HepG2 (cell line): ENCODE measurements at regions not wholly inside any gene's neighbourhood (a gene's known extent, or its start where the extent isn't known, plus 50 kb on each side); places are given as distances from the start of the nearest gene placed in this dataset.

Experiments
- ATAC-seq: fragments of 200-7000 bp; cut with Tn5 transposase; 3 replicates; pipeline ENCODE4 v1.9.1; 2020; ENCODE audit warnings: mild to moderate bottlenecking, moderate library complexity
- BruUV-seq: library from RNA; stranded (reverse); fragments of 400-500 nt; replicated peaks from 2 replicates; lab custom pipeline; 2021; lab: Mats Ljungman, UMichigan
- CTCF ChIA-PET: fragments of 300-600 bp; formaldehyde crosslinking; extraction: SDS; loops from one replicate; lab custom pipeline; 2021; ENCODE audit warnings: low total read pairs, inconsistent platforms, low intra/inter-chr PET ratio; lab: Yijun Ruan, JAX
- POLR2A ChIA-PET: fragments of 350-600 bp; sonication (Branson Sonifier 250); formaldehyde crosslinking; loops from one replicate; lab custom pipeline; 2020; ENCODE audit warnings: antibody characterized with exemption, inconsistent platforms; lab: Yijun Ruan, JAX
- DNase-seq: peaks from one replicate; pipeline ENCODE4 v3.0.0-alpha.2; 2015; ENCODE audit warnings: low spot score
- FAIRE-seq: peaks from 3 replicates; lab custom pipeline; 2011; peaks lifted over from hg19 to GRCh38; lab: Jason Lieb, UNC
- H2AFZ ChIP-seq: one replicate; pipeline ENCODE4 v1.6.1; 2011; ENCODE audit warnings: low read length, inconsistent platforms
- H3K27ac ChIP-seq: fragments of 300-600 bp; 3 replicates; pipeline ENCODE4 v1.8.0; 2011; ENCODE audit warnings: mixed run types, mild to moderate bottlenecking, mixed read lengths, low read length, inconsistent platforms; ENCODE audit not compliant: insufficient read depth; ENCODE audit errors: extremely low read length
- H3K27me3 ChIP-seq, 2 experiments: fragments of 200-600 bp in 1 of 2; 2 replicates in 1 of 2; 3 replicates in 1 of 2; pipeline versions ENCODE4 v1.6.0 to v1.8.0; 2011; ENCODE audit warnings: low read length in 2 of 2, mild to moderate bottlenecking in 2 of 2, moderate library complexity in 2 of 2, inconsistent platforms in 1 of 2; ENCODE audit not compliant: insufficient read depth in 2 of 2, control insufficient read depth in 1 of 2
- H3K36me3 ChIP-seq, 2 experiments: fragments of 200-600 bp in 1 of 2; replicated peaks in 1 of 2; 2 replicates in 1 of 2; 3 replicates in 1 of 2; pipeline versions ENCODE4 v1.5.1 to v1.8.0; 2011; ENCODE audit warnings: low read length in 2 of 2, inconsistent platforms in 1 of 2; ENCODE audit not compliant: insufficient read depth in 2 of 2, control insufficient read depth in 1 of 2
- H3K4me1 ChIP-seq: 2 replicates; pipeline ENCODE4 v1.5.1; 2012; ENCODE audit warnings: low read length, inconsistent platforms; ENCODE audit not compliant: insufficient read depth
- H3K4me2 ChIP-seq: 2 replicates; pipeline ENCODE4 v1.6.0; 2011; ENCODE audit warnings: low read depth, low read length, inconsistent platforms
- H3K4me3 ChIP-seq, 3 experiments: fragments of 200-600 bp in 1 of 3; sonication (generic), shearing (Covaris generic) in 1 of 3; replicated peaks in 1 of 3; 2 replicates each; pipeline ENCODE4 v1.5.1; 2011 to 2016; ENCODE audit warnings: low read length in 3 of 3, inconsistent platforms in 2 of 3, low read depth in 2 of 3, mild to moderate bottlenecking in 2 of 3, control low read depth in 1 of 3, mixed read lengths in 1 of 3; ENCODE audit not compliant: insufficient read depth in 1 of 3
- H3K79me2 ChIP-seq: one replicate; pipeline ENCODE4 v1.6.1; 2011; ENCODE audit warnings: low read length, inconsistent platforms; ENCODE audit not compliant: insufficient read depth
- H3K9ac ChIP-seq: 2 replicates; pipeline ENCODE4 v1.6.0; 2011; ENCODE audit warnings: mild to moderate bottlenecking, low read depth, low read length, inconsistent platforms; ENCODE audit not compliant: insufficient read depth
- H3K9me3 ChIP-seq: 2 replicates; pipeline ENCODE4 v1.5.1; 2012; ENCODE audit warnings: mild to moderate bottlenecking, low read length
- H4K20me1 ChIP-seq: 2 replicates; pipeline ENCODE4 v1.6.0; 2011; ENCODE audit warnings: inconsistent platforms, mild to moderate bottlenecking, low read length, moderate library complexity; ENCODE audit not compliant: insufficient read depth
- GABPA ChIP-seq, 2 experiments: IDR thresholded peaks; 2 replicates each; pipeline ENCODE4 v1.6.1; 2011 to 2016; ENCODE audit warnings: low read depth in 2 of 2, low read length in 1 of 2, missing biosample characterization in 1 of 2, missing genetic modification characterization in 1 of 2
- ZNF180 ChIP-seq: sonication (generic); formaldehyde crosslinking; IDR thresholded peaks from 2 replicates; pipeline ENCODE4 v1.4.0; 2020; ENCODE audit warnings: low read depth, missing genetic modification reagents, borderline replicate concordance
- ZNF282 ChIP-seq: fragments of 450-650 bp; IDR thresholded peaks from 2 replicates; pipeline ENCODE4 v1.6.1; 2018; ENCODE audit not compliant: partially characterized antibody
- ZNF678 ChIP-seq: sonication (generic); formaldehyde crosslinking; IDR thresholded peaks from 2 replicates; pipeline ENCODE4 v1.4.0; 2020; ENCODE audit warnings: mild to moderate bottlenecking, missing genetic modification reagents
- WGBS: methylation state at CpG from one replicate; pipeline ENCODE4 v1.1.6; 2017; ENCODE audit warnings: low lambda C conversion rate; 5-methylcytosine and 5-hydroxymethylcytosine counted together
- in situ Hi-C: cut with HindIII; loops from 2 replicates; pipeline ENCODE4 v1.10.0; 2017; ENCODE audit warnings: low pct_unique_long_range_greater_than_20kb; ENCODE audit not compliant: extremely low pct_ligation_motif_present
- intact Hi-C: fragments of 100-400 bp; cut with micrococcal nuclease; formaldehyde crosslinking; loops from one replicate; pipeline ENCODE4 v1.10.0; 2022; ENCODE audit not compliant: unreplicated experiment
- TF ChIP-seq, protein P1 (sequence below): sonication (generic); formaldehyde crosslinking; IDR thresholded peaks from 2 replicates; pipeline ENCODE4 v1.5.0; 2020; ENCODE audit warnings: mild to moderate bottlenecking, missing genetic modification reagents, borderline replicate concordance
- TF ChIP-seq, protein P2 (sequence below): sonication (generic); formaldehyde crosslinking; IDR thresholded peaks from 2 replicates; pipeline ENCODE4 v1.5.1; 2020; ENCODE audit warnings: mild to moderate bottlenecking, missing genetic modification reagents, borderline replicate concordance
- TF ChIP-seq, protein P3 (sequence below): sonication (generic); formaldehyde crosslinking; IDR thresholded peaks from 2 replicates; pipeline ENCODE4 v1.4.0; 2020; ENCODE audit warnings: missing genetic modification reagents; ENCODE audit errors: not compliant biosample characterization
- TF ChIP-seq, protein P4 (sequence below), 2 experiments: sonication (generic) in 1 of 2; formaldehyde crosslinking in 1 of 2; IDR thresholded peaks; 2 replicates each; pipeline versions ENCODE4 v1.4.0 to v1.6.1; 2018 to 2020; ENCODE audit warnings: missing genetic modification reagents in 2 of 2, borderline replicate concordance in 1 of 2, low read depth in 1 of 2, mild to moderate bottlenecking in 1 of 2, missing biosample characterization in 1 of 2
- TF ChIP-seq, protein P5 (sequence below): sonication (generic); formaldehyde crosslinking; conservative IDR thresholded peaks from 2 replicates; pipeline ENCODE4 v1.8.0; 2022; ENCODE audit warnings: low read depth, missing genetic modification reagents

DNA sequence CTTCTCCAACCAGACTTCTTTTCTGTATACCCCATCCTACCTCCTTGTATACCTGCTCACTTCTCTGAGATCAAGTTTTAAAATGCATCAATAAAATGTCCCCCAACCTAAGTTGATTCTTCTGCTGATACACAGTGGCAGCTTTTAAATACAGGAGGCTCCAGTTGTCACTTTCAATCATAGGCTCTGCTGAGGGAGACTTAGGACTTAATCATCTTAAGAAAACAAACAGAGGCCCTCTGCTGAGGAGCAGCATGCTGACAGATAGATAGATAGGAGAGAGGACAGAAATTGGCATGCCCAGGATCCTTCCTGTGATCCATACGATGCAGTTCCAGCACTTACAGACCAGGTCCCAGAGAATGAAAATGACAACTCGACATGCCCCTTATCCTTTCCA, 311.0 kb upstream of the PROX1 start:
- H3K27me3 ChIP-seq, result no peaks in the 10 kb centered on the region
- H3K36me3 ChIP-seq, result no peaks in the 10 kb centered on the region
- BruUV-seq, result no TSS peak
- no peaks in the 10 kb centered on the region for H4K20me1 ChIP-seq
- H3K4me1 ChIP-seq, result peaks cover 38% of the 10 kb centered on the region
- TF ChIP-seq, protein P1, sequence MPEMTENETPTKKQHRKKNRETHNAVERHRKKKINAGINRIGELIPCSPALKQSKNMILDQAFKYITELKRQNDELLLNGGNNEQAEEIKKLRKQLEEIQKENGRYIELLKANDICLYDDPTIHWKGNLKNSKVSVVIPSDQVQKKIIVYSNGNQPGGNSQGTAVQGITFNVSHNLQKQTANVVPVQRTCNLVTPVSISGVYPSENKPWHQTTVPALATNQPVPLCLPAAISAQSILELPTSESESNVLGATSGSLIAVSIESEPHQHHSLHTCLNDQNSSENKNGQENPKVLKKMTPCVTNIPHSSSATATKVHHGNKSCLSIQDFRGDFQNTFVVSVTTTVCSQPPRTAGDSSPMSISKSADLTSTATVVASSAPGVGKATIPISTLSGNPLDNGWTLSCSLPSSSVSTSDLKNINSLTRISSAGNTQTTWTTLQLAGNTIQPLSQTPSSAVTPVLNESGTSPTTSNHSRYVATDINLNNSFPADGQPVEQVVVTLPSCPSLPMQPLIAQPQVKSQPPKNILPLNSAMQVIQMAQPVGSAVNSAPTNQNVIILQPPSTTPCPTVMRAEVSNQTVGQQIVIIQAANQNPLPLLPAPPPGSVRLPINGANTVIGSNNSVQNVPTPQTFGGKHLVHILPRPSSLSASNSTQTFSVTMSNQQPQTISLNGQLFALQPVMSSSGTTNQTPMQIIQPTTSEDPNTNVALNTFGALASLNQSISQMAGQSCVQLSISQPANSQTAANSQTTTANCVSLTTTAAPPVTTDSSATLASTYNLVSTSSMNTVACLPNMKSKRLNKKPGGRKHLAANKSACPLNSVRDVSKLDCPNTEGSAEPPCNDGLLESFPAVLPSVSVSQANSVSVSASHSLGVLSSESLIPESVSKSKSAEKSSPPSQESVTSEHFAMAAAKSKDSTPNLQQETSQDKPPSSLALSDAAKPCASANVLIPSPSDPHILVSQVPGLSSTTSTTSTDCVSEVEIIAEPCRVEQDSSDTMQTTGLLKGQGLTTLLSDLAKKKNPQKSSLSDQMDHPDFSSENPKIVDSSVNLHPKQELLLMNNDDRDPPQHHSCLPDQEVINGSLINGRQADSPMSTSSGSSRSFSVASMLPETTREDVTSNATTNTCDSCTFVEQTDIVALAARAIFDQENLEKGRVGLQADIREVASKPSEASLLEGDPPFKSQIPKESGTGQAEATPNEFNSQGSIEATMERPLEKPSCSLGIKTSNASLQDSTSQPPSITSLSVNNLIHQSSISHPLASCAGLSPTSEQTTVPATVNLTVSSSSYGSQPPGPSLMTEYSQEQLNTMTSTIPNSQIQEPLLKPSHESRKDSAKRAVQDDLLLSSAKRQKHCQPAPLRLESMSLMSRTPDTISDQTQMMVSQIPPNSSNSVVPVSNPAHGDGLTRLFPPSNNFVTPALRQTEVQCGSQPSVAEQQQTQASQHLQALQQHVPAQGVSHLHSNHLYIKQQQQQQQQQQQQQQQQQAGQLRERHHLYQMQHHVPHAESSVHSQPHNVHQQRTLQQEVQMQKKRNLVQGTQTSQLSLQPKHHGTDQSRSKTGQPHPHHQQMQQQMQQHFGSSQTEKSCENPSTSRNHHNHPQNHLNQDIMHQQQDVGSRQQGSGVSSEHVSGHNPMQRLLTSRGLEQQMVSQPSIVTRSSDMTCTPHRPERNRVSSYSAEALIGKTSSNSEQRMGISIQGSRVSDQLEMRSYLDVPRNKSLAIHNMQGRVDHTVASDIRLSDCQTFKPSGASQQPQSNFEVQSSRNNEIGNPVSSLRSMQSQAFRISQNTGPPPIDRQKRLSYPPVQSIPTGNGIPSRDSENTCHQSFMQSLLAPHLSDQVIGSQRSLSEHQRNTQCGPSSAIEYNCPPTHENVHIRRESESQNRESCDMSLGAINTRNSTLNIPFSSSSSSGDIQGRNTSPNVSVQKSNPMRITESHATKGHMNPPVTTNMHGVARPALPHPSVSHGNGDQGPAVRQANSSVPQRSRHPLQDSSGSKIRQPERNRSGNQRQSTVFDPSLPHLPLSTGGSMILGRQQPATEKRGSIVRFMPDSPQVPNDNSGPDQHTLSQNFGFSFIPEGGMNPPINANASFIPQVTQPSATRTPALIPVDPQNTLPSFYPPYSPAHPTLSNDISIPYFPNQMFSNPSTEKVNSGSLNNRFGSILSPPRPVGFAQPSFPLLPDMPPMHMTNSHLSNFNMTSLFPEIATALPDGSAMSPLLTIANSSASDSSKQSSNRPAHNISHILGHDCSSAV (CRISPR knock-in tag), result no peak
- TF ChIP-seq, protein P2, sequence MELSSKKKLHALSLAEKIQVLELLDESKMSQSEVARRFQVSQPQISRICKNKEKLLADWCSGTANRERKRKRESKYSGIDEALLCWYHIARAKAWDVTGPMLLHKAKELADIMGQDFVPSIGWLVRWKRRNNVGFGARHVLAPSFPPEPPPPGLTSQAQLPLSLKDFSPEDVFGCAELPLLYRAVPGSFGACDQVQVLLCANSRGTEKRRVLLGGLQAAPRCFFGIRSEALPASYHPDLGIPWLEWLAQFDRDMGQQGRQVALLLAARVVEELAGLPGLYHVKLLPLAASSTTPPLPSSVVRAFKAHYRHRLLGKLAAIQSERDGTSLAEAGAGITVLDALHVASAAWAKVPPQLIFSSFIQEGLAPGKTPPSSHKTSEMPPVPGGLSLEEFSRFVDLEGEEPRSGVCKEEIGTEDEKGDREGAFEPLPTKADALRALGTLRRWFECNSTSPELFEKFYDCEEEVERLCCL (CRISPR knock-in tag), result no peak
- TF ChIP-seq ZNF180 (no peak), ZNF282 (no peak), GABPA (IDR thresholded peaks at IDR 0.05; ENCODE audit: low read depth, low read length) (no peak), GABPA (CRISPR knock-in tag; IDR thresholded peaks at IDR 0.05; ENCODE audit: low read depth) (no peak), ZNF678 (CRISPR knock-in tag) (no peak)
- TF ChIP-seq, protein P3, sequence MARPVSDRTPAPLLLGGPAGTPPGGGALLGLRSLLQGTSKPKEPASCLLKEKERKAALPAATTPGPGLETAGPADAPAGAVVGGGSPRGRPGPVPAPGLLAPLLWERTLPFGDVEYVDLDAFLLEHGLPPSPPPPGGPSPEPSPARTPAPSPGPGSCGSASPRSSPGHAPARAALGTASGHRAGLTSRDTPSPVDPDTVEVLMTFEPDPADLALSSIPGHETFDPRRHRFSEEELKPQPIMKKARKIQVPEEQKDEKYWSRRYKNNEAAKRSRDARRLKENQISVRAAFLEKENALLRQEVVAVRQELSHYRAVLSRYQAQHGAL (CRISPR knock-in tag), result no peak
- TF ChIP-seq, protein P4, sequence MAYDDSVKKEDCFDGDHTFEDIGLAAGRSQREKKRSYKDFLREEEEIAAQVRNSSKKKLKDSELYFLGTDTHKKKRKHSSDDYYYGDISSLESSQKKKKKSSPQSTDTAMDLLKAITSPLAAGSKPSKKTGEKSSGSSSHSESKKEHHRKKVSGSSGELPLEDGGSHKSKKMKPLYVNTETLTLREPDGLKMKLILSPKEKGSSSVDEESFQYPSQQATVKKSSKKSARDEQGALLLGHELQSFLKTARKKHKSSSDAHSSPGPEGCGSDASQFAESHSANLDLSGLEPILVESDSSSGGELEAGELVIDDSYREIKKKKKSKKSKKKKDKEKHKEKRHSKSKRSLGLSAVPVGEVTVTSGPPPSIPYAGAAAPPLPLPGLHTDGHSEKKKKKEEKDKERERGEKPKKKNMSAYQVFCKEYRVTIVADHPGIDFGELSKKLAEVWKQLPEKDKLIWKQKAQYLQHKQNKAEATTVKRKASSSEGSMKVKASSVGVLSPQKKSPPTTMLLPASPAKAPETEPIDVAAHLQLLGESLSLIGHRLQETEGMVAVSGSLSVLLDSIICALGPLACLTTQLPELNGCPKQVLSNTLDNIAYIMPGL (CRISPR knock-in tag; IDR thresholded peaks at IDR 0.05; ENCODE audit: borderline replicate concordance in 1 of 2, low read depth in 1 of 2), result no peak
- TF ChIP-seq, protein P5, sequence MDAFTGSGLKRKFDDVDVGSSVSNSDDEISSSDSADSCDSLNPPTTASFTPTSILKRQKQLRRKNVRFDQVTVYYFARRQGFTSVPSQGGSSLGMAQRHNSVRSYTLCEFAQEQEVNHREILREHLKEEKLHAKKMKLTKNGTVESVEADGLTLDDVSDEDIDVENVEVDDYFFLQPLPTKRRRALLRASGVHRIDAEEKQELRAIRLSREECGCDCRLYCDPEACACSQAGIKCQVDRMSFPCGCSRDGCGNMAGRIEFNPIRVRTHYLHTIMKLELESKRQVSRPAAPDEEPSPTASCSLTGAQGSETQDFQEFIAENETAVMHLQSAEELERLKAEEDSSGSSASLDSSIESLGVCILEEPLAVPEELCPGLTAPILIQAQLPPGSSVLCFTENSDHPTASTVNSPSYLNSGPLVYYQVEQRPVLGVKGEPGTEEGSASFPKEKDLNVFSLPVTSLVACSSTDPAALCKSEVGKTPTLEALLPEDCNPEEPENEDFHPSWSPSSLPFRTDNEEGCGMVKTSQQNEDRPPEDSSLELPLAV (CRISPR knock-in tag), result no peak
- no peak overlapping the region for H3K4me3 ChIP-seq
- 53% methylated on average over 2 of the region's 2 CpGs for WGBS
- H3K9me3 ChIP-seq, result no peaks in the 10 kb centered on the region
- FAIRE-seq (no peak), DNase-seq (no peak), ATAC-seq (no peak)
- ChIA-PET CTCF (no interaction called here), POLR2A (interaction anchor here (1.4 kb wide), 1 partner anchor 58 kb away, joined by 3 read pairs; no protein-coding TSS in a partner anchor)
- no peak overlapping the region for H3K4me2 ChIP-seq
- H3K79me2 ChIP-seq, result no peaks in the 10 kb centered on the region
- no peak overlapping the region for H3K9ac ChIP-seq
- no peak overlapping the region for H3K27ac ChIP-seq
- in situ Hi-C loops (no loop called here), intact Hi-C loops (loop anchor here (10.0 kb wide), 1 partner anchor 308 kb away; the partner anchor contains the start of gene PROX1)
- no peak overlapping the region for H2AFZ ChIP-seq
